ENCODE measurements at regions not wholly inside any gene's neighbourhood (a gene's known extent, or its start where the extent isn't known, plus 50 kb on each side); places are given as distances from the start of the nearest gene placed in this dataset.

GRCh38 chr11:80816454-80816847, 1375.6 kb upstream of the TENM4 start:
- TF ChIP-seq CTCF (conservative IDR thresholded peaks at IDR 0.05; ENCODE audit: low read depth, low read length) (no peak), CEBPB (IDR thresholded peaks at IDR 0.05; ENCODE audit: low read depth, low read length) (no peak), POLR2A (IDR thresholded peaks at IDR 0.05; ENCODE audit: low read depth, low read length) (no peak), NFE2L2 (IDR thresholded peaks at IDR 0.05; ENCODE audit: low read depth, low read length) (no peak), MXI1 (IDR thresholded peaks at IDR 0.05; ENCODE audit: borderline replicate concordance, low read depth, low read length) (no peak), RFX5 (IDR thresholded peaks at IDR 0.05; ENCODE audit: low read depth, low read length) (no peak), USF2 (IDR thresholded peaks at IDR 0.05; ENCODE audit: low read depth, low read length) (no peak), RAD21 (IDR thresholded peaks at IDR 0.05; ENCODE audit: low read length) (no peak), BHLHE40 (IDR thresholded peaks at IDR 0.05; ENCODE audit: low read depth, low read length) (no peak)
